Liver (tissue), 8 donors: ENCODE measurements at regions not wholly inside any gene's neighbourhood (a gene's known extent, or its start where the extent isn't known, plus 50 kb on each side); places are given as distances from the start of the nearest gene placed in this dataset.

Source experiments
- DNase-seq: peaks from one replicate; pipeline ENCODE4 v3.0.0-alpha.2; 2017; ENCODE audit warnings: low spot score
- H3K27ac ChIP-seq, 2 donors: one replicate each; pipeline ENCODE4 v1.7.0; 2013; ENCODE audit warnings: inconsistent platforms in 2 of 2, low read length in 2 of 2, control low read depth in 1 of 2, low read depth in 1 of 2, mild to moderate bottlenecking in 1 of 2
- H3K27me3 ChIP-seq, 4 donors: one replicate each; pipeline versions ENCODE4 v1.6.1 to v1.7.0; 2013; ENCODE audit warnings: low read length in 3 of 4, inconsistent platforms in 1 of 4, mild to moderate bottlenecking in 1 of 4, moderate library complexity in 1 of 4; ENCODE audit not compliant: control insufficient read depth in 4 of 4, insufficient read depth in 4 of 4
- H3K36me3 ChIP-seq, 4 donors: one replicate each; pipeline versions ENCODE4 v1.6.1 to v1.7.0; 2013; ENCODE audit warnings: low read length in 3 of 4, mild to moderate bottlenecking in 3 of 4, low read depth in 1 of 4, moderate library complexity in 1 of 4; ENCODE audit not compliant: control insufficient read depth in 4 of 4, insufficient read depth in 3 of 4
- H3K4me1 ChIP-seq, 4 donors: one replicate each; pipeline versions ENCODE4 v1.6.1 to v1.7.0; 2013; ENCODE audit warnings: low read length in 3 of 4, mild to moderate bottlenecking in 3 of 4, moderate library complexity in 1 of 4; ENCODE audit not compliant: control insufficient read depth in 4 of 4, insufficient read depth in 4 of 4
- H3K4me3 ChIP-seq, 3 donors: one replicate each; pipeline versions ENCODE4 v1.6.1 to v1.7.0; 2013; ENCODE audit warnings: low read length in 3 of 3, control low read depth in 1 of 3, low read depth in 1 of 3, mild to moderate bottlenecking in 1 of 3
- H3K9ac ChIP-seq, 2 donors: one replicate each; pipeline ENCODE4 v1.7.0; 2013; ENCODE audit warnings: low read length in 2 of 2, mild to moderate bottlenecking in 2 of 2, moderate library complexity in 2 of 2, control low read depth in 1 of 2, low read depth in 1 of 2
- H3K9me3 ChIP-seq, 4 donors: one replicate each; pipeline versions ENCODE4 v1.6.1 to v1.7.0; 2013; ENCODE audit warnings: low read length in 3 of 4; ENCODE audit not compliant: control insufficient read depth in 4 of 4
- FOXA1 ChIP-seq: IDR thresholded peaks from 2 replicates; pipeline ENCODE4 v1.6.1; 2016; ENCODE audit warnings: antibody characterized with exemption
- HNF4A ChIP-seq, 2 donors: conservative IDR thresholded peaks; 2 replicates each; pipeline ENCODE4 v1.6.1; 2016; ENCODE audit warnings: antibody characterized with exemption in 2 of 2, mild to moderate bottlenecking in 2 of 2
- JUND ChIP-seq, 2 donors: IDR thresholded peaks; 2 replicates each; pipeline ENCODE4 v1.6.1; 2016; ENCODE audit warnings: antibody characterized with exemption in 2 of 2
- MAX ChIP-seq: IDR thresholded peaks from 2 replicates; pipeline ENCODE4 v1.6.1; 2016; ENCODE audit warnings: antibody characterized with exemption
- NR2F2 ChIP-seq: IDR thresholded peaks from 2 replicates; pipeline ENCODE4 v1.6.1; 2016; ENCODE audit warnings: antibody characterized with exemption
- RAD21 ChIP-seq, 2 donors: IDR thresholded peaks; 2 replicates each; pipeline ENCODE4 v1.6.1; 2016; ENCODE audit warnings: antibody characterized with exemption in 2 of 2, mild to moderate bottlenecking in 2 of 2
- RXRA ChIP-seq, 2 donors: IDR thresholded peaks; 2 replicates each; pipeline ENCODE4 v1.6.1; 2017 to 2018; ENCODE audit warnings: antibody characterized with exemption in 2 of 2, mild to moderate bottlenecking in 1 of 2
- TAF1 ChIP-seq: conservative IDR thresholded peaks from 2 replicates; pipeline ENCODE4 v1.6.1; 2016; ENCODE audit warnings: antibody characterized with exemption, mild to moderate bottlenecking
- YY1 ChIP-seq: IDR thresholded peaks from 2 replicates; pipeline ENCODE4 v1.6.1; 2016; ENCODE audit warnings: antibody characterized with exemption, mild to moderate bottlenecking
- ZBTB33 ChIP-seq: IDR thresholded peaks from 2 replicates; pipeline ENCODE4 v1.6.1; 2016; ENCODE audit warnings: antibody characterized with exemption
- WGBS: extraction: QIAGEN DNeasy Blood & Tissue Kit; methylation state at CpG from one replicate; pipeline ENCODE4 v1.1.7; 2013; 5-methylcytosine and 5-hydroxymethylcytosine counted together
- TF ChIP-seq, protein P1 (sequence below): IDR thresholded peaks from 2 replicates; pipeline ENCODE4 v1.6.1; 2016; ENCODE audit warnings: antibody characterized with exemption
- TF ChIP-seq, protein P2 (sequence below): IDR thresholded peaks from 2 replicates; pipeline ENCODE4 v1.6.1; 2016; ENCODE audit warnings: antibody characterized with exemption, mild to moderate bottlenecking
- TF ChIP-seq, protein P3 (sequence below): fragments of 150-350 bp; IDR thresholded peaks from 2 replicates; pipeline ENCODE4 v1.5.1; 2017; ENCODE audit warnings: improper control_type of control experiment, low read depth, low read length; ENCODE audit not compliant: missing input control
- donor health status: healthy.
- donor health status: healthy.
- donor health status: healthy.
- donor health status: healthy.
- donor health status: healthy.

DNA sequence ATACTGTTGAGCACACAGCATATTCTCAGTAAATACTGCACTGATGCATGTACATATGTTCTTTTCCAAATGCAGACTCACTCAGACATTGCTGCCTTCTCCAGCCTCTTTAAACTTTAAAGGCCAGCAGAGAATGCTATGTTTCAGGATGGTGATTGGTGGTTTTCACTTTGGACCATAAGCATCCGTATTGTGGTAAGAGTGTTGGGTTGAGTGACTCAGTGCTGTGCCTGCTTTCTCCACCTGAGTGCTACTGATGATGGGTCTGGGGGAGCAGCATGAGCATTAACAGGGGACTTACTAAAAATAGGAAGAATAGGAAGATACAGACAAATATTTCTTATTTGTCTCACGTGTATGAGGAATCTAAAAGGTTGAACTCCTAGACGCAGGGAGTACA, 56.3 kb upstream of the ZNF92 start:
- 93% methylated on average over 3 of the region's 3 CpGs for WGBS
- TF ChIP-seq, protein P1, sequence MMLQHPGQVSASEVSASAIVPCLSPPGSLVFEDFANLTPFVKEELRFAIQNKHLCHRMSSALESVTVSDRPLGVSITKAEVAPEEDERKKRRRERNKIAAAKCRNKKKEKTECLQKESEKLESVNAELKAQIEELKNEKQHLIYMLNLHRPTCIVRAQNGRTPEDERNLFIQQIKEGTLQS = no peak
- TF ChIP-seq MAX = no peak
- TF ChIP-seq FOXA1 = no peak
- TF ChIP-seq ZBTB33 = no peak
- TF ChIP-seq, protein P2, sequence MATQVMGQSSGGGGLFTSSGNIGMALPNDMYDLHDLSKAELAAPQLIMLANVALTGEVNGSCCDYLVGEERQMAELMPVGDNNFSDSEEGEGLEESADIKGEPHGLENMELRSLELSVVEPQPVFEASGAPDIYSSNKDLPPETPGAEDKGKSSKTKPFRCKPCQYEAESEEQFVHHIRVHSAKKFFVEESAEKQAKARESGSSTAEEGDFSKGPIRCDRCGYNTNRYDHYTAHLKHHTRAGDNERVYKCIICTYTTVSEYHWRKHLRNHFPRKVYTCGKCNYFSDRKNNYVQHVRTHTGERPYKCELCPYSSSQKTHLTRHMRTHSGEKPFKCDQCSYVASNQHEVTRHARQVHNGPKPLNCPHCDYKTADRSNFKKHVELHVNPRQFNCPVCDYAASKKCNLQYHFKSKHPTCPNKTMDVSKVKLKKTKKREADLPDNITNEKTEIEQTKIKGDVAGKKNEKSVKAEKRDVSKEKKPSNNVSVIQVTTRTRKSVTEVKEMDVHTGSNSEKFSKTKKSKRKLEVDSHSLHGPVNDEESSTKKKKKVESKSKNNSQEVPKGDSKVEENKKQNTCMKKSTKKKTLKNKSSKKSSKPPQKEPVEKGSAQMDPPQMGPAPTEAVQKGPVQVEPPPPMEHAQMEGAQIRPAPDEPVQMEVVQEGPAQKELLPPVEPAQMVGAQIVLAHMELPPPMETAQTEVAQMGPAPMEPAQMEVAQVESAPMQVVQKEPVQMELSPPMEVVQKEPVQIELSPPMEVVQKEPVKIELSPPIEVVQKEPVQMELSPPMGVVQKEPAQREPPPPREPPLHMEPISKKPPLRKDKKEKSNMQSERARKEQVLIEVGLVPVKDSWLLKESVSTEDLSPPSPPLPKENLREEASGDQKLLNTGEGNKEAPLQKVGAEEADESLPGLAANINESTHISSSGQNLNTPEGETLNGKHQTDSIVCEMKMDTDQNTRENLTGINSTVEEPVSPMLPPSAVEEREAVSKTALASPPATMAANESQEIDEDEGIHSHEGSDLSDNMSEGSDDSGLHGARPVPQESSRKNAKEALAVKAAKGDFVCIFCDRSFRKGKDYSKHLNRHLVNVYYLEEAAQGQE = no peak
- TF ChIP-seq JUND (IDR thresholded peaks at IDR 0.05) = no peak
- TF ChIP-seq, protein P3, sequence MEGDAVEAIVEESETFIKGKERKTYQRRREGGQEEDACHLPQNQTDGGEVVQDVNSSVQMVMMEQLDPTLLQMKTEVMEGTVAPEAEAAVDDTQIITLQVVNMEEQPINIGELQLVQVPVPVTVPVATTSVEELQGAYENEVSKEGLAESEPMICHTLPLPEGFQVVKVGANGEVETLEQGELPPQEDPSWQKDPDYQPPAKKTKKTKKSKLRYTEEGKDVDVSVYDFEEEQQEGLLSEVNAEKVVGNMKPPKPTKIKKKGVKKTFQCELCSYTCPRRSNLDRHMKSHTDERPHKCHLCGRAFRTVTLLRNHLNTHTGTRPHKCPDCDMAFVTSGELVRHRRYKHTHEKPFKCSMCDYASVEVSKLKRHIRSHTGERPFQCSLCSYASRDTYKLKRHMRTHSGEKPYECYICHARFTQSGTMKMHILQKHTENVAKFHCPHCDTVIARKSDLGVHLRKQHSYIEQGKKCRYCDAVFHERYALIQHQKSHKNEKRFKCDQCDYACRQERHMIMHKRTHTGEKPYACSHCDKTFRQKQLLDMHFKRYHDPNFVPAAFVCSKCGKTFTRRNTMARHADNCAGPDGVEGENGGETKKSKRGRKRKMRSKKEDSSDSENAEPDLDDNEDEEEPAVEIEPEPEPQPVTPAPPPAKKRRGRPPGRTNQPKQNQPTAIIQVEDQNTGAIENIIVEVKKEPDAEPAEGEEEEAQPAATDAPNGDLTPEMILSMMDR = no peak
- TF ChIP-seq HNF4A (conservative IDR thresholded peaks at IDR 0.05) = no peak
- TF ChIP-seq NR2F2 = no peak
- TF ChIP-seq TAF1 = no peak
- Histone ChIP-seq H3K36me3 (no peaks in the 10 kb centered on the region), H3K4me3 (no peak overlapping the region), H3K4me1 (no peaks in the 10 kb centered on the region), H3K27ac (no peak overlapping the region), H3K27me3 (no peaks in the 10 kb centered on the region), H3K9ac (no peak overlapping the region), H3K9me3 (no peaks in the 10 kb centered on the region)
- DNase-seq = no peak

DNA sequence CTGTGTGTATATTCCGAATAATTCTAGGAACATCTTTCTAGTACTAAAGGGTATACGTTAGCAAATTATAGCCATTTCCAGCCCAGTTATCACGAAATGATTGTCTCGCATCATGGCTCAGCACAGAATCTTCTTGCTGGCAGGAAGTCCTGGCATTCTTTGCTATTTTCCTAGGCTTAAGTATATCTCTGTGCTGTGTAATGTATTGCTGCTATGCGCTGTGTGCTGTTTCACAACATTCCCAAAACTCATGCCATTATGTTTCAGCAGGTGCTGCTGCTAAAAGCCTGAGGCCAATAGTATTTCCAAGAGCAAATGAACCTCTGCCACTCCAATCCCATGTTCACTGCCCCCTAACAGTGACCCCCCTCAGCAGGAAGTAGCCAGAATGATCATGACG, 62.9 kb upstream of the ZNF92 start:
- H3K27ac ChIP-seq = no peak overlapping the region
- no peaks in the 10 kb centered on the region for H3K36me3 ChIP-seq
- no peak overlapping the region for H3K4me3 ChIP-seq
- H3K9me3 ChIP-seq = no peaks in the 10 kb centered on the region
- H3K4me1 ChIP-seq = peaks cover 0 to 12% (median 10%) of the 10 kb centered on the region in 4 donors
- WGBS = 82% methylated on average over 6 of the region's 6 CpGs
- no peak for DNase-seq
- no peak overlapping the region for H3K9ac ChIP-seq
- TF ChIP-seq RXRA (IDR thresholded peaks at IDR 0.05) (no peak), MAX (no peak), RAD21 (IDR thresholded peaks at IDR 0.05) (no peak), YY1 (no peak), ZBTB33 (no peak)
- TF ChIP-seq, protein P3 = no peak
- TF ChIP-seq, protein P2 = no peak
- H3K27me3 ChIP-seq = no peaks in the 10 kb centered on the region
